NCI-H2227 treated with DMSO at 0.1 percent for 48 hours (cell line): ENCODE measurements at regions not wholly inside any gene's neighbourhood (a gene's known extent, or its start where the extent isn't known, plus 50 kb on each side); places are given as distances from the start of the nearest gene placed in this dataset.

Source experiments
- DNase-seq: peaks from one replicate; lab custom pipeline; 2025; lab: John Stamatoyannopoulos, UW

DNA sequence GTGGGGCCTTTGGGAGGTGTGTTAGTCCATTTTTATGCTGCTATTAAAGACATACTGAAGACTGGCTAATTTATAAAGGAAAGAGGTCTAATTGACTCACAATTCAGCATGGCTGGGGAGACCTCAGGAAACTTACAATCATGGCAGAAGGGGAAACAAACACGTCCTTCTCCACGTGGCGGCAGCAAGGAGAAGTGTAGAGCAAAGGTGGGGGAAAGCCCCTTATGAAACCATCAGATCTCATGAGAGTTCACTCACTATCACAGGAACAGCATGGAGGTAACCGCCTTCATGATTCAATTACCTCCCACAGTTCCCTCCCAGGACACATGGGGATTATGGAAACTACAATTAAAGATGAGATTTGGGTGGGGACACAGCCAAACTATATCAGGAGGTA, 187.1 kb upstream of the OSR1 start:
- DNase-seq, result no peak

- no peak for DNase-seq
Observed at GRCh38 chr2:19543663-19544383, 185.4 kb upstream of the OSR1 start.

DNA sequence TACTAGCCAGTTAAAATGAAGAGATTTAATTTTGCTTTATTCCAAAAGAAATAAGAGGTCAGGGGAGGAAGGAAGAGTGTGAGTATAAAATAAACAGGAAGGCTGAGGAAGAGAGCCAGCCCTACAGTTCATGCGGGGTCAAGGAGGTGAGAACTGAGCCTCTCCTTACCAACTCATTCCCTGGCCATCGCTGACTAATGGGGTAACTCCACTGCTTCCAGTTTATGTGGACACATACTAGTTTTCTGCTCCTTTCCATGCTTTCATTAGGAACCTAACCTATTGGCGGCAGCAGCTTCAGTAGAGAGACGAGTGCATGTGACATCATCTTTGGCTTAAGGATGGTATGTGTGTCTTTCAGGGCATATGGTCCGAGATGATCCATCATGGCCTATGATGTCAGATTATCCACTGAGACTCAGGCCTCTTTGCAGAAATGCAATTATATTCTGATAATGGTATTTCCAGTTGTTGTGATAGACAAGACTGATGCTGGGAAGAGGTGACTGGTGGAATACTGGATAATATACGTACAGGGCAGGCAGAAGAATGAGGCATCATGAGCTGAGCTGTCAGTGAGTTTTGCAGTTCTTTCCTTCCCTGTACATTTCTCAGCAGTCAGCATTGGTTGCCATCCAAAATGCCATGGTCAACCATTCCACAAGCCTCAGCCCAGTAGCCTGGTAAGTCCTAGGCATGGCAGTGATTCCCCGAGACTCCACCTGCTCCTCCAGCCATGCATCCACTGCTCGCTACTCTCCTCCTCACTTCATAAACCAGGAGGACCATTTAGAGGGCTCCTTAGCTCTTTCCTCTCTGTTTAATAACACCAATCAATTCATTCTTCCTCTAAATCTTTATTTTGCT, 184.6 kb upstream of the OSR1 start:
- DNase-seq, result no peak

DNA sequence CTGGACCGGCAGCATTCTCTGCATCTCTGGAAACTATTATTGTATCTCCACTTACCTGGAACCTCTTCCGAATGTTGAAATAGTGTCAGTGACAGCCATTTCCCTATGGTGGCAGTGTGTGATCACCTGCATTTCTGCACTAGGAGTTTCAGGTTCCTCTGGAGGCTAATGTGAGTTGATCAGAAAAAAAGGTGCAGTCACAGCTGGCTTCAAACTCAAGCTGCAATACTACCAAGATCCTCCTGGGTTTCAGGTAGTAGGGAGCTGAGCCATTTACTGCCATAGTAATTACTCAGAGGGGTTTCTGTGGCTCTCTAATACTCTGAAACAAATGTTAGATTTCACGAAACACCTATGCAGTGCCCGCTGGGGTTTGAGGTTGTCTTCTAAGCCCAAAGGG, 183.5 kb upstream of the OSR1 start:
- no peak for DNase-seq

GRCh38 chr2:19540739-19541525, 182.5 kb upstream of the OSR1 start:
- DNase-seq, result no peak

DNA sequence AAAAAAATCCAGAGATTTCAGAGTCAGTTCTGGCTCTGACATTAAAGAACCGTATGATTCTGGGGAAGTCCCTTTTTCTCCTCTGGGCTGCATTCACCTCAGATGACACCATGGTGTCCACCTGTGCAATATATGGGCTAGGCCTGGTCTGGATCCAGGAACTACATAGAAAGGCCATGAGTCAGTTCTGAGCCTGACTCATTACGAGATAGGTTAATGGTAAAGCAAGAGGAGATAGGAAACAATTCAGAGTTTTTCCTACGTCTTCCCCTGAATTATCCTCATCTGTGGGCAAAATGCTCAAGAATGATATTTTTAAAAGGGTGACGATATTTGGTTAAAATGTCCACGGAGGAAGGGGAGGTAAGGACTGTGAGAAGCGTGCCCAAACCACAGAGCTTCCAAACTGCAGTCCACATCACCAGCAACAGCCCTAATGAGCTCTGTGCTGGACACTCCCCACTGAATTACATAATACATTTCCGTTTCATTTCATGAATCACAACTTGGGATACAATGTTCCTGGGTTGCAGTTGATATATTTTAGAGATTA, 180.1 kb upstream of the OSR1 start:
- DNase-seq, result no peak

GRCh38 chr2:19536136-19536535, 177.7 kb upstream of the OSR1 start:
- no peak for DNase-seq

DNA sequence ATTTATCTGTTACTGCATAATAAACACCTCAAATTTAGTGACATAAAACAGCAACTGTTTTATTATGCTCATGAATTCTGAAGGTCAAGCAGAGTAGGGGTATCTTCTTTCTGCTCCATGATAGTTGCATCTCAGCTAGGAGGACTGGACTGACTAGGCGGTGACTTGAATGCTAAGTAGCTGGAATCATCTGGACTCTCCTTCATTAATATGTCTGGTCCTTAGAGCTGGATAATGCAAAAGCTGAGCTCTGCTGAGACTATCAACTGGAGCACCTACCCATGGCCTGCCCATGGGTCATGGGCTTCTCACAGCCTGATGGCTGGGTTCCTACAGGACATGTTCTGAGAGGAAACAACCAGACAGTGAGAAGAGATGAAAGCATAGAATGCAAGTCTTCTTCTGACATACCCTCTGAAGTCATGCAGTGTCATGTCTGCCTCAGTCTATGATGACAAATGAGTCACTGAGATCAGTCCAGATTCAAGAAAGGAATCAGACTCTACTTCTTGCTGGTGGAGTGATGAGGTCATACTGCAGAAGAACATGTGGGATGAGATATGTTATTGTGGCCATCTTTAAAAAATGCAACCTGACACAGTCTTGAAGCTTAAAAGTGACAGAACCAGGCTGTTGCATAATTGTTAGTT, 174.2 kb upstream of the OSR1 start:
- no peak for DNase-seq

DNA sequence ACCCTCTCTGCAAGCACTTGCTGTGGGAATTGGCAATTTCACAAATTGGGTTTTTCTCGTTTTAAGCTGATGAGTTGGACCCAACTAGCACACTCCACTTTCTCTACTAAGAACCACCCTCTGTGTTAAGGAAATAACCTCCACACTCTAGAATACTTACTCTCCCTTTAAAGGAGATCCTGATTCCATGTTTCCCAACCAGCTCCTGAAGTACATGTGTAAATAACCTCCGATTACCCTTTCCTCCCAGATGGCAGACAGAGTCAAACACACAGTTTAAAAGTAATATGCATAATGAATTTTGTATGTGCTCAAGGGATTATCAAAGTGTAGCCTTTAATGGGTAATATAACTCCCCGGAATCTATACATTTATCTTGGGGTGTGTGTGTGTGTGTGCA, 171.3 kb upstream of the OSR1 start:
- DNase-seq, result no peak

DNA sequence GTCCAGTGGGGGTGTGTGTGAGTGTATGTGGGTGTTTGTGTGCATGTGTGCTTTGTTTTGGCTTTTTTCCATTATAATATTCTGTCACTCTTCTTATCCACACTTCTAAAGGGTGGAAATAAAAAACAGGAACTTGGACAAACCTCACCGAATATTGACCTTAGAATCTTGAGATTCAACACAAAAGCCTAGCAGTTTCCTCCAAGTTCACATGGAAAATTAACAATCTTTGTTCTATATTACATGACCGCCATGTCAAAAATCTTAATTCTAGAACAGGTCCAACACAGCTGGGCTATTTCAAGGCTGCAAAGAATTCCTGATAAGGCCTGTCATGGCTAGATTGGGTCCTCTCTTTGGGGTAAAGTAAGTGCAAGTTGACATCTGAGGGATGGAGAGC, 169.3 kb upstream of the OSR1 start:
- DNase-seq, result no peak

DNA sequence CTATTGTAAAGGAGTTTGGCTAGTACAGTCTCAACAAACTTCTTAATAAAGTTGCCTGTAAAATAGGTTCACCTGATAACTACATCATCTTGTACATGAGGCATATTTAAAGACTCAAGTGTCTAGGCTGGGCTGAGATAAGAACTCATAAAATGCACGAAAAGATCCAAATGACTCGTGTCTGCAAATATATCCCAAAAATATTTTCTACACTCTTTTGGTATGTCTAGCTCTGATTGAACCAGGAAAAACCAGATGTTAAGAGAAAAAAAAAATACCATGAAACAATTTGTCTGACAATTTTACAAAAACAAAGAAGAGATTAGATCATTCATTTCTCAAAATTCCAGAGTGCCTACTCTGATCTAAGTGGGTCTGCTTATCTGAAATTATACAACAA, 166.9 kb upstream of the OSR1 start:
- no peak for DNase-seq

GRCh38 chr2:19519045-19519444, 160.6 kb upstream of the OSR1 start:
- DNase-seq, result no peak

DNA sequence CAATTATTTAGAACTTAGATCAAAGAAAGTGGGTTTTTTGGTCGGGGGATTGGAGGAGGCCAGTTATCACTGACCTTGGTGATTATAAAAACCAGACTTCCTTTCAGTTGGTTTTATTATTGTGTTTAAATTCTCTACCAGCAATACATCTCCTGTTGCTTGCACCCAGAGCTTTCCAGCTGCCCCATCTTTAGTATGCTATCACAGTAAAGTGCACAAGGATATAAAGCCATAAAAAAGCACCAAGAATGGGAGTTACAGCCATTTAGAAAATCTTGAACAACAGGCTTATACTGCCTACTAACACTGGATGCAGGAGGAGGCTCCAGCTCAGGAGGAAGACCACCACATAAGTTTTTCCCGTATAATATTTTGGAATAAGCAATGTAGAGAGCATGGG, 148.7 kb upstream of the OSR1 start:
- DNase-seq, result no peak

DNA sequence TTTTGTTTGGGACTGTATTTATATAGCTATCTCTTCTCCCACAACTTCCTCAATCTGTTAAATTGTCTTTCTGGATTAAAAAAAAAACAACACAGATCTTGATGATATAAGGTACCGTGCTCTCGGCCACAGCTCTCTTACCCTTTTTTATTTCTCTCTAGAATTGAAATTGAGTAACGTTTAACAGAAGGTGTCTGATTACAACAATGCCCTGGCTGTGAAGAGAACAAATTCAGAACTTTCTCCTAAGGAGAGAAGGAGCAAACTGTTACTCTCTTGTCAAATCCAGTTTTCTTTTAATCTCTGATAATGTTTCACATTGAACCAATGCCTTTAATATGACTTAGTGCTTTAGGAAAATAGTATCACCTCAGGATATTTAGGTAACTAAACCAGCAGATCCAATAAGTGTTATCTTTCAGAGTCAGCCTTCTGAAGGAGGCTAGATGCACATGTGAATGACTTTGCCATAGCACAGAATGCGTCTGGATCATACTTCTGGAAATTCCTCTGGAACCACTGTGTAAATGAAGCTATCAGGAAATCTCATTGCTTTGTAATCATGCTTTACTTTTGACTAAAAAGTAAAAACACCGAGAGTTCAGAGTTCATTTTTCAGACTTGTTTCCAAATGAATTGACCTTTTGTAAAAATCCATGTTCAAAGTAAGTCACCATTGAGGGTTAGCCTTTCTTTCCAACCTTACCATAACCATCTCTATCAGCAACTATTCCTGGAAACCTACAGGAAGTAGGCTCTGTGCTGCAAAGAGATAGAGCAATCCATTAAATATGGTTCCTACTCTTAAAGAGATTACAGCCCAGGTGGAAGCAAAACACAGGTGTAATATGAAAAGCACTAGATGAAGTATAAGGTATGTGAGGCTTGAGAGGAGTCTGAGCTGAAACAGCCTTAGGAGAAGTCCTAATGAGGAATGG, 147.0 kb upstream of the OSR1 start:
- no peak for DNase-seq

DNA sequence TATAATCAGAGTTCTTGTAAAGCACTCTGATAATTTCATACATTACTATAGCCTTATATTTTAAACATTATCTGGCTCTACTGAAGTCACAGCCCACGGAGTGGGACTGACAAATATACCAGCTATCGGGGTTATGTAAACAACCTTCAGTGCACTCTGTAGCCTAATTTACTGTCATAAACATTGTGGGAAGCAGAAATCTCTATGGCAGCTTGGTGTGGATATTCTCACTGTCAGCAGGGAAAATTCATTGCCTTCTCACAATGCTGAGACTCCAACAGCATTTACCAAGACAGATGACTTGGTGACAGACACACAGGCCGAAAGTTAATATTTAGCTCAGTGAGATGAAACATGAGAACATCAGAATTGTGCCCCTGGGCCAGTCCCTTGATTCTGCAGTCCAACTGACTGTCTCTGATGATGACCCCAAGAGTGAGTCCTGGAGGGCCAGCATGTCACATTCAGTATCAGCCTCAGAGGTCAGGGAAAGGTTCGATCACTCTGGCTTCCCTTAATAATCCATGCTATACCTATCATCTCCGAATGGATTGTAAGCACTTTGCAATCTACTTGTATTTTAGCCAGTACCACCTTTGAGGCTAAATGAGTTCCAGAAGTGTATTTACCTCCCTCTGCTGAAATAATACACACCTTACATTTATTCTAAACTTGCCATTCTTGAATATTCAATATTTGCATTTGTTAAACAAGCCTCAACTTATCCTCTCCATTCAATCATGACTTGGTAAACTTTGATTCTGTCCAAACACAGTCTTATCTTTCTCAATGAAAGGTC, 146.2 kb upstream of the OSR1 start:
- DNase-seq, result no peak

DNA sequence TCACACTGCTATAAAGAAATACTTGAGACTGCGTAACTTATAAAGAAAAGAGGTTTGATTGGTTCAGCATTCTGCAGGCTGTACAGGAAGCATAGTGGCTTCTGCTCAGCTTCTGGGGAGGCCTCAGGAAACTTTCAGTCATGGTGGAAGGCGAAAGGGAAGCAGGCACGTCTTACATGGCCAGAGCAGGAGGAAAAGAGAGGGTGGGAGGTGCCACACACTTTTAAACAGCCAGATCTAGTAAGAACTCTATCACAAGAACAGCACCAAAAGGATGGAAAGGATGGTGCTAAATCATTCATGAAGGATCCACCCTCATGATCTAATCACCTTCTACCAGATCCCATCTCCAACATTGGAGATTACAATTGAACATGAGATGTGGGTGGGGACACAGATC, 145.5 kb upstream of the OSR1 start:
- DNase-seq, result no peak

DNA sequence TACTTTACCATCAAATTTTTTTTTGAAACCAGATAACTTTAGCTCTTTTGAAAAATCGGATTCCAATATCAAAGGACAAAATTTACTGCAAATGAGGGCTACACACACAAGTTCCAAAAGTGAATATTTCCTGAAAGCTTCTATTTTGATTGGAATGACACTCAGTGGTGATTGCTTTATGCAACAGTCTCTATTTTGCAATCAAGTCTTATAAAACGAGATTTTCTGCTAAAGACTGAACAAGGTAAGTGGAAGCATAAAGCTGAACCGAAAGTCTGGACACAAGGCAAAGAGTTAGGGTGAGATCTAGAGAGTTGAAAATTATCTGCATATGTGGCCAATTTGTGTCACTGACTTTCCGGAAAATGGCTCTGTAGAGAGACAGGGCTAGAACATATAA, 145.0 kb upstream of the OSR1 start:
- no peak for DNase-seq

- DNase-seq, result no peak
Observed at GRCh38 chr2:19500126-19500525, 141.7 kb upstream of the OSR1 start.

- no peak for DNase-seq
Observed at GRCh38 chr2:19496646-19497045, 138.2 kb upstream of the OSR1 start.

DNA sequence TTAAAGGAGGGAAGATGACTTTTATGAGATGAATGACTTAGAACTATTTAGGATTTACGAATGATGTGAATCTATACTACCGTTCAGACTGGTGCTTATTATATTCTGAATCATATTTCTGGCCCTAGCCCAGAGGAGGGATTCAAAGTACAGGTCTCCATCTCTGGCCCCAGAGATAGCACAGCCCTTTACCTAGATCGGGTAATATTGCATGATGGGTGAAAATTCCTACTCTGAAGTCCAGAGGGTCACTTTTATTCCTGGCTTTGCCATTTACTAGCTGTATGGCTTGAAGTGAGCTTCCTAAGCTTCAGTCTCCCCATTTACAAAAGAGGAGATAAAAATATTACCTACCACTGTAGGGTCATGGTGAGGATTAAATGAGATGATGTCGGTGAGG, 135.8 kb upstream of the OSR1 start:
- DNase-seq, result no peak
